ENCODE measurements at regions not wholly inside any gene's neighbourhood (a gene's known extent, or its start where the extent isn't known, plus 50 kb on each side); places are given as distances from the start of the nearest gene placed in this dataset.
A peak's percentile ranks its signal among the peaks of the same experiment; 100 is the strongest.

GRCh38 chr15:69798481-69799250 is 299.1 kb downstream of the TLE3 start:
- no peak for DNase-seq

- no peak for DNase-seq
These were observed 296.6 kb downstream of the TLE3 start for GRCh38 chr15:69801144-69801543.

GRCh38 chr15:69802432-69802831 is 295.3 kb downstream of the TLE3 start:
- DNase-seq, result no peak

GRCh38 chr15:69804786-69805185 is 292.9 kb downstream of the TLE3 start:
- no peak for DNase-seq

- DNase-seq, result no peak
These were observed 292.3 kb downstream of the TLE3 start for GRCh38 chr15:69805248-69805953.

- no peak for DNase-seq
These were observed 291.3 kb downstream of the TLE3 start for GRCh38 chr15:69806287-69806915.

- no peak for DNase-seq
These were observed 290.0 kb downstream of the TLE3 start for GRCh38 chr15:69807721-69808120.

- DNase-seq, result no peak
These were observed 289.0 kb downstream of the TLE3 start for GRCh38 chr15:69808756-69809155.

GRCh38 chr15:69809421-69809820 is 288.3 kb downstream of the TLE3 start:
- no peak for DNase-seq

GRCh38 chr15:69810431-69811354 is 287.0 kb downstream of the TLE3 start:
- DNase-seq, result no peak

- no peak for DNase-seq
These were observed 284.9 kb downstream of the TLE3 start for GRCh38 chr15:69812861-69813261.

GRCh38 chr15:69813881-69814280 is 283.8 kb downstream of the TLE3 start:
- no peak for DNase-seq

- no peak for DNase-seq
These were observed 282.8 kb downstream of the TLE3 start for GRCh38 chr15:69814932-69815331.

- no peak for DNase-seq
These were observed 281.9 kb downstream of the TLE3 start for GRCh38 chr15:69815793-69816192.

- DNase-seq, result no peak
These were observed 281.2 kb downstream of the TLE3 start for GRCh38 chr15:69816522-69816921.

GRCh38 chr15:69818529-69818928 is 279.2 kb downstream of the TLE3 start:
- no peak for DNase-seq

GRCh38 chr15:69819371-69819770 is 278.3 kb downstream of the TLE3 start:
- DNase-seq, result no peak

- DNase-seq, result no peak
These were observed 276.9 kb downstream of the TLE3 start for GRCh38 chr15:69820819-69821218.

GRCh38 chr15:69823223-69823907 is 274.4 kb downstream of the TLE3 start:
- DNase-seq, result no peak

- peak; percentile 7 for DNase-seq
These were observed 273.4 kb downstream of the TLE3 start for GRCh38 chr15:69824075-69824876.

- DNase-seq, result no peak
These were observed 272.8 kb downstream of the TLE3 start for GRCh38 chr15:69824877-69825406.

All from NCI-H1436 treated with DMSO at 0.1 percent for 48 hours (cell line).